DND-41 (cell line): ENCODE measurements at regions not wholly inside any gene's neighbourhood (a gene's known extent, or its start where the extent isn't known, plus 50 kb on each side); places are given as distances from the start of the nearest gene placed in this dataset.

ENCODE experiments used
- EZH2 ChIP-seq: IDR thresholded peaks from 3 replicates; pipeline ENCODE4 v1.6.1; 2012; ENCODE audit warnings: borderline replicate concordance, low read depth, mild to moderate bottlenecking, moderate library complexity, low read length, inconsistent platforms; ENCODE audit not compliant: severe bottlenecking
- TF ChIP-seq, protein P1 (sequence below): IDR thresholded peaks from 2 replicates; pipeline ENCODE4 v1.5.1; 2012; ENCODE audit warnings: borderline replicate concordance, low read length, moderate library complexity, mild to moderate bottlenecking; ENCODE audit not compliant: poor library complexity, severe bottlenecking; ENCODE audit errors: extremely low read depth

DNA sequence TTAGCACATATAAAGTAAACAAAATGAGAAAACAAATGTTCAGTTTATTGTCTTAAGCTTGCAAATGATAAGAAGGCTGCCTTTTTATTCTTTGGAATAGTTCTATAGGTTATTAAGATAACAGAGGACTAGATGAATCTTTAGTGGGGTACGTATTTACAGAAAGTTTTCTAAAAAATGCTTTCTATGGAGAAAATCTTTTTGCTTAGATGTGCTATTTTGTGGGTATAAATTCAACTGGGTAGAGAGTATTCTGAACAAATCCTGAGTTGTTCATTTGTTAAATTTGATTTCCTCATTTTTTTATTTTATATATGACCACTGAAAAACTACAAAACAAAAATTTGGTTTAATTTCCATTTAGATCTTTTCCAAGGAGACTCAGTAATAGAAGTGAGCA is 566.9 kb downstream of the PLCL1 start:
- TF ChIP-seq, protein P1, sequence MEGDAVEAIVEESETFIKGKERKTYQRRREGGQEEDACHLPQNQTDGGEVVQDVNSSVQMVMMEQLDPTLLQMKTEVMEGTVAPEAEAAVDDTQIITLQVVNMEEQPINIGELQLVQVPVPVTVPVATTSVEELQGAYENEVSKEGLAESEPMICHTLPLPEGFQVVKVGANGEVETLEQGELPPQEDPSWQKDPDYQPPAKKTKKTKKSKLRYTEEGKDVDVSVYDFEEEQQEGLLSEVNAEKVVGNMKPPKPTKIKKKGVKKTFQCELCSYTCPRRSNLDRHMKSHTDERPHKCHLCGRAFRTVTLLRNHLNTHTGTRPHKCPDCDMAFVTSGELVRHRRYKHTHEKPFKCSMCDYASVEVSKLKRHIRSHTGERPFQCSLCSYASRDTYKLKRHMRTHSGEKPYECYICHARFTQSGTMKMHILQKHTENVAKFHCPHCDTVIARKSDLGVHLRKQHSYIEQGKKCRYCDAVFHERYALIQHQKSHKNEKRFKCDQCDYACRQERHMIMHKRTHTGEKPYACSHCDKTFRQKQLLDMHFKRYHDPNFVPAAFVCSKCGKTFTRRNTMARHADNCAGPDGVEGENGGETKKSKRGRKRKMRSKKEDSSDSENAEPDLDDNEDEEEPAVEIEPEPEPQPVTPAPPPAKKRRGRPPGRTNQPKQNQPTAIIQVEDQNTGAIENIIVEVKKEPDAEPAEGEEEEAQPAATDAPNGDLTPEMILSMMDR: no peak
- no peak for TF ChIP-seq EZH2
